ENCODE measurements at regions not wholly inside any gene's neighbourhood (a gene's known extent, or its start where the extent isn't known, plus 50 kb on each side); places are given as distances from the start of the nearest gene placed in this dataset.

DNA sequence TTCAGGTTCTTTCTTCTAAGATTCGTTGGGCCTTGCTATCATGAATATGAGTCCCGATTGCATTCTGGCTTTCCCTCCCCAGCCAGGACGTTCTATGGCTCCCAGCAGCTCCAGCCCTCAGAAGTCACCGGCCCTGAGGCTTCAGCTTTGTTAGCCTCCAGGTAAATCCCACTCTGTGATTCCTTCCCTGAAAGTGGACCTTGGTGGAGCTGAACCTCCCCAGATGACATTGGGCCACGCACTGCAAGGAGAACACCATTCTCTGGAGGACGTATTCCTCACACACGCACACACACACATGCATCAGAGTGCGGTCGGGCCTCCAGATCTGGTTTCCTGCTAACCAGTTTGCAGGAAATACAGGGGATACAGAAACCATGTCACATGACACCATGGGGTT lies 487.3 kb upstream of the CDH4 start (continued):
- TF ChIP-seq SAP30 (IDR thresholded peaks at IDR 0.05; ENCODE audit: insufficient read depth, insufficient replicate concordance, low read length) (no peak), CEBPB (IDR thresholded peaks at IDR 0.05; ENCODE audit: low read depth, low read length) (no peak), EGR1 (IDR thresholded peaks at IDR 0.05; ENCODE audit: borderline replicate concordance, low read depth, low read length) (no peak), CBX8 (IDR thresholded peaks at IDR 0.05; ENCODE audit: borderline replicate concordance, low read depth, low read length) (no peak), FOSL1 (IDR thresholded peaks at IDR 0.05; ENCODE audit: insufficient read depth, low read depth, low read length) (no peak)

All from H1 (cell line).